Islet precursor cell (in vitro differentiated cells): ENCODE measurements at regions not wholly inside any gene's neighbourhood (a gene's known extent, or its start where the extent isn't known, plus 50 kb on each side); places are given as distances from the start of the nearest gene placed in this dataset.
A peak's percentile ranks its signal among the peaks of the same experiment; 100 is the strongest.

Experiments used
- DNase-seq: peaks from one replicate; pipeline ENCODE4 v3.0.0-alpha.2; 2018

DNA sequence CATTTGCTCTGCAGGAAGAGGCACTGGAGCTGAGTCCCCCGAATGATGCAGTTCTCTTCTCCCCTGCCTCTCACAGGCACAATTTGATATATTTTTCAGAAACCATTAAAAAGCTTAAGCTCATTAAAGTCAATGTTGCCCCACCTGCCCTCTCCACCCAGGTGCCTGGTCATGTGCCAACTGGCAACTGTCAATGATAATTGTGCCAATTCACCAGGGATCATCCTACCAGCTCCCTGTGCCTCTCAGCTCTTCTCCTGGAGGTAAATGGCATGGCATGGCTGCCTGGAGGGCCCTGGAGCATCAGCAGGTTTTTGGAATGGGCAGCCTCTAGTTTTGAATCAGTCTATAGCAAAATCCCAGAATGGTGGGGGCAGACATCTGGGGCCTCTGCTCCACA lies 279.6 kb upstream of the ID2 start:
- DNase-seq: no peak

GRCh38 chr2:8403876-8404275 lies 278.0 kb upstream of the ID2 start:
- DNase-seq: peak; percentile 71

DNA sequence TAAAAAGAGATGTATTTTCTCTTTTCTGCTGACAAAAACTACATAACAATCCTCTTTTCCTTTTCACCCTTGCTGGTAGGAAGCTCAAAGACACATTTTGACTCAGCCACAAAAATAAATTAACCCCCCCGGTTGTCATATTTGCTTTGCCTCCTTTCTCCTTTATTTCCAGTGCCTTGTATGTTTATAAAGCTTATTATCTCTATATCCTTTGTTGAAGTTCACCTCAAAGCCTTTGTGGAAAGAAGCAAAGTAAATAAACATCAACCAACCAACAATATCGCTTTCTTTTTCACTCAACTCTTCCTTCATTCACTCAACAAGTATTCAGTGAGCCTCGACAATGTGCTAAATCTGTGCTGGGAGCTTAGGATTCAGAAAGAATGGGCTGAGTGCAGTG lies 276.5 kb upstream of the ID2 start:
- no peak for DNase-seq

DNA sequence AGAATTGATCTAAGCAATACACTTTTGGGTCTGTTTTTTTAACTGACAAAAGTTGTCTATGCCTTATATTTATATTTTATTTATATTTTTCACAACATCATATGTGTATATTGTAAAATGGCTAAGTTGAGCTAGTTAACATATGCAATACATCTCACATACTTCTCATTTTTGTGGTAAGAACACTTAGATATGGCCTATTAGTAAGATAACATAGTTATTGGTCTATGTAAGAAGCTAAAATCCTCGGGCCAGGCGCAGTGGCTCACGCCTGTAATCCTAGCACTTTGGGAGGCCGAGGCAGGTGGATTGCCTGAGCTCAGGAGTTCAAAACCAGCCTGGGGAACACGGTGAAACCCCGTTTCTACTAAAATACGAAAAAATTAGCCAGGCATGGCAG lies 275.6 kb upstream of the ID2 start:
- no peak for DNase-seq

GRCh38 chr2:8407332-8407731 lies 274.5 kb upstream of the ID2 start:
- no peak for DNase-seq

- DNase-seq: no peak
Measured at GRCh38 chr2:8408560-8409460, 273.0 kb upstream of the ID2 start.

DNA sequence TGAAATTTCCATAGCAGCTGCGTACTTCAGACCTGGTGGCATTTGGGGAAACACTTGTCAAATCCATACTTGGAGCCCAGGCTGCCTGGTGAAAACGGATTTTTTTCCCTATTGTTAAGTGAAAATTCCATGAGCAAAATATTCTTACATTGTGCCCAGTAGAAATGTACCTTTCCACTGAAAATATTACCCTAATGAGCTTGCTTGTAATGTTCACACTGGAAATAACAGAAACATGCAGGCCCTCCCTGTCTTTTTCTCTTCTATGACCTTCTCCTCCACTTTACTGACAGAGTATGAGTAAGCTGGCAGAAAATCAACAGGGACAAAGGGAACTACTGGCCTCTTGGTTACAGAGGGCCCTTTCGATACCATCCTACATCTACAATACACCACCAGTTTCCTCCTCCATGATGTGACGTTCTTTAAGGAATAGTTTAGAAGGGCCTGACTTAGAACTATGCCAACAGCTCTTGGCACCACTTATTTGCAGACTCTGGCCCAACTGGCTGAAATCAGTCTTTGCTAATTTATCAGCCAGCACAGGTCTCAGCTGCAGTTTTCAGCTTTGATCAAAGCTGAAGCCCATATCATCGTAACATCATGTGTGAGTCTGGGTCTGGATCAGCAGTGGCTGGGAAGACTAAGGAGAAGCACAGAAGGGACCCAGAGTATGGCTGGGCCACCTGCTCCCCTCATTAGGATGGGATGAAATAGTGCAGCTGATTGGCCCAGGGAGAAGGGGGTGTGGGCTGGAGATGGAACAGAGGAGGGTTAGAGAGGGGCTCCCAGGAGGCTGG lies 272.2 kb upstream of the ID2 start:
- no peak for DNase-seq

DNA sequence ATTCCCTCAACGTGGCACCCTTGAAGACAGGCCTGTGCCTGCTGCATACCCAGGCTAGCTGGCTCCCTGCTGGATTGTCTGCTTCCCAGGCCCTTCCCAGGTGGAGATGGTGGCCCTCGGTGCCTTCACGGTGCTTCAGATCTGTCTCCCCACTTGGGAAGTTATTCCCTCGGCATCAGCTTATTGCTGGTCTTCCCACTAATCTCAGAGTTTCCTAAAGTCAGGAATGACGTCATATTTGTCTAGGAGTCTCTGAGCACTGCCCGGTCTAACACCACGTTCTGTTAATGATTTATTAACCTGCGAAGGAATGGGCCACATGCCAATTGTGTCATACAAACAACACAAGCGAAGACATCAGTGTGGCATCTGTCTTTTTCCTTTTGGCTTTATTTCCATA lies 269.8 kb upstream of the ID2 start:
- peak; percentile 28 for DNase-seq

GRCh38 chr2:8412586-8412985 lies 269.3 kb upstream of the ID2 start:
- peak; percentile 67 for DNase-seq

GRCh38 chr2:8413589-8414135 lies 268.2 kb upstream of the ID2 start:
- no peak for DNase-seq

DNA sequence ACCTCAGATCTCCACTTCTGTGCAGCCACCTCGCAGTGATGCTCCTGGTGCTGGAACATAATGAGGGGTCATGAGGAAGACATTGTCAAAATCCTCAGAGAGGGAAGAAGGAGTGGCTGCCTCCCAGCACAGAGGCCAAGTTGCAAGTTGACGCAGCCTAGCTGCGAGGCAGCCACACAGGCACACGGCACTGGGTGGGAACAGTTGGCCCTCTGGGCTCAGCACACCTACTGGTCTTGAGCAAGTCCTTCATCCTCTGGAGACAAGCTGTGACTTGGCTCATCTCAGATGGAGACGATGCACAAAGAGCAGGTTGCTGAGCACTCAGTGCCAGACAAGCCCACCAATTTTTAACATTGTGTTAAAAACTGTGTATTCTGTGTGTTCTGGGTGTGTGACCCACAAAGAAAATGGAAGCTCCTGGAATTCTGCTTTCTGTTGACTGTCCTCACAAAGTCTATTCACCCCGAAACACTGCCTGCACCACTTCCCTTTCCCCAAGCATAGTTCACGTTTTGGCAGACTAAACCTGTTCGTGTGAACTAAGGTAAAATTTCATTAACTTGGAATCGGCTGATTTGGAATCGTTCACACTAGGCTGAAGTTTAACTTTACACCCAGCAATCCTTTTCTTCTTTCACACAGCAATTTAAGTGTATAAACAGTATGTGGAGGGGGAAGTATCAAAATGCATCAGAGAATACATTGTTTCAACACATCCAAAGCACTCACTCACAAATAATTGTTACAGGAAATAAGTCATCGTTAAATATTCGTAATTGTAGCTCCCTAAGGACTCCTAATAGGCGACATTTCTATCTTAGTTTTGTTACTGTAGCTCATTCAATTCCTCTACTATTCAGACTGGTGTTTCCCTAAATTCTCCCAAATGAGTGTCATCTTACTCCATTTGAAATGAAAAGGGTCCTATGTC lies 266.6 kb upstream of the ID2 start:
- DNase-seq: peak; percentile 39

DNA sequence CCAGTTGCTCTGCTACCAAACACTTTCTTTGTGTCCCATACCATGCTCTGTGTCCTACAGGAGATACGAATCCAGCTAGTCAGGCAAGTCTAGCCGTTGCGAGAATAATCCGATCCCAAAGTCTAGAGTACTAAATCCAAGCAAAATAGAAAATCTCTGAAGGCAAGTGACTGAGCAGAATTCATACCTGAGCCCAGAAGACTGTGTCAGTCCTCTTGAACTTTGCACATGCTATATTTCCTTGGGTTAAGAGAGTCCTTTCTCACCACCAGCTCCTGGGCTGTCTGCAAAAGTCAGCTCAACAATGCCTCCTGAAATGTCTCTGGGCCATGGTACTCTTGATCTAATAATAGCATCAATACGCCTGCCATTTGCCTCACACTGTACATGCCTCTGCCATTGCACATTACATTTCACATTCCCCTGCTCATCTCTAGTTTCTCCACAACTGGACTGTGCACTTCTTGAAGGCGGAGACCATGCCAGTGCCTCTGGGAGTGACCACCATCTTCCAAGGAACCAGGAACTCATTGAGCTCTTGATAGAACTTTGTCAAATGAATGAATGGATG lies 265.8 kb upstream of the ID2 start:
- no peak for DNase-seq

DNA sequence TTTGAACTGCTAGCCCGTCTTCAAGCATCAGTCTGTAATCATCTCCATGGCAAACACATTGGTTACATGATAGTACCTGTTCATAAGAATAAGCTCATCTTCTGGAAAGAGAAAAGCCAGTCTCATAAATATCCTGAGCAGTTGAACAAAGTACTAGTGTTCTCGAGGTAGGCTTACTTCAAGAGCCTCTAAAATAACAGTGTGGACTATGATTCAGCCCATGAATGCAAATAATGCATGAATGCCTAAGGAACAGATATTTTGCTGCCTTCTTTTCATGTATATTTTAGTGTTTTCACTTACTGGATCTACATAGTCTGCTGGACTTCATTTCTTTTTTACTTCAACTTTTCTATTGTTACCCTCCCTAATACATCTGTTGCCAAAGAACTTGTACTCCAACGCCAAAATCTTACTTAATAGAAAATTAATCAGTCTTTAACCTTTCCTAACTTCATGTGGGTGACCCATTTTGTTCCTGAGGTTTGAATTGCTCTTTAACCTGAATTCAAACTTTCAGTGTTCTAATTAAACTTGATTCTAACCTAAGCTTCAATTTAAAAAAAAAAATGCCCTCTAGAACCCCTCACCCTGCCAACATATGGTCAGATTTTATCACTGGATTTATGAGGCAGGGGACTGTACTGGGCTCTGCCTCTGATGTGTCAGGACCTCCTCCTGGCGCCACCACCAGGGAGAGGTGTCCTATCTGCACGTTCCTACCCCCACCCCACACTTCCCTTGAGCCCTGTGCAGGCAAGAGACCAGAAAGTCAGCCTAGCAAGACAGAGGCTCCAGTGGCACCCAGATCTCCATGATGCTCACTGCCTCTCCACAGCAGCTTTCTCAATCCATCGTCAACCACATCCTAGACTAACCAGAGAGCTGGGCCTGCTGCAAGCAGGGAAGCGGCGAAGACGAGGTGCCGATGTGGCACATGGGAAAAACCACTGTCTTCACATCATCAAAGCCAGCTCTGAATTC lies 264.7 kb upstream of the ID2 start:
- peak; percentile 44 for DNase-seq

DNA sequence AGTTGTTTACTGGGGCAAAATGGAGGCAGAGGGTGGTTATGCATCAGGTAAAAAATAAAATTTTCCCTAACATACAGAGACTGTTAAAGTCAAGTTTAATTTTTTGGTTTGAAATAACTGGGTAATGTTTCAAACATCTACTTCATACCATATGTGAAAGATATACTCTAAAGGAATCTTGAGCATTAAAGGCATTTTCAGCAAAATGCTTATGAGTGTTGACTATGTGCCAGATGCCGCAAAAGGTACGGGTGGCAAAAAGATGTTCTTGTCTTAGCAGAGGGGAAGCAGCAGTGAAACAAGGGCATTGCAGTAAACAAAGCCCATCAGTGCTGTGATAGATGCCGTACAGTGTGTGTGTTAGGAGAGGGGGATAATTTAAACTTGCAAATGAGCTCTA lies 263.1 kb upstream of the ID2 start:
- DNase-seq: no peak

GRCh38 chr2:8421658-8422449 lies 260.0 kb upstream of the ID2 start:
- DNase-seq: no peak

- DNase-seq: no peak
Measured at GRCh38 chr2:8422450-8422800, 259.4 kb upstream of the ID2 start.

GRCh38 chr2:8424997-8425900 lies 256.6 kb upstream of the ID2 start:
- DNase-seq: no peak

GRCh38 chr2:8426550-8426949 lies 255.3 kb upstream of the ID2 start:
- DNase-seq: no peak

- DNase-seq: no peak
Measured at GRCh38 chr2:8427211-8427610, 254.6 kb upstream of the ID2 start.
